SU-DHL-6 (cell line): ENCODE measurements at regions not wholly inside any gene's neighbourhood (a gene's known extent, or its start where the extent isn't known, plus 50 kb on each side); places are given as distances from the start of the nearest gene placed in this dataset.

ENCODE experiments used
- CTCF ChIP-seq: fragments of 200-600 bp; sonication (generic); IDR thresholded peaks from one replicate; pipeline ENCODE4 v1.5.1; 2017; ENCODE audit warnings: antibody characterized with exemption, mild to moderate bottlenecking, low read length, moderate library complexity; ENCODE audit not compliant: insufficient read depth, poor library complexity, severe bottlenecking
- EZH2phosphoT487 ChIP-seq: fragments of 200-600 bp; sonication (generic), shearing (Covaris generic); conservative IDR thresholded peaks from 2 replicates; pipeline ENCODE4 v1.6.1; 2018; ENCODE audit warnings: mild to moderate bottlenecking, antibody characterized with exemption, low read length, moderate library complexity, mixed read lengths

GRCh38 chr14:42214981-42215491 lies 608.4 kb downstream of the LRFN5 start:
- TF ChIP-seq CTCF (no peak), EZH2phosphoT487 (no peak)
